Endothelial cell of umbilical vein (primary cell): ENCODE measurements at regions not wholly inside any gene's neighbourhood (a gene's known extent, or its start where the extent isn't known, plus 50 kb on each side); places are given as distances from the start of the nearest gene placed in this dataset.
A peak's percentile ranks its signal among the peaks of the same experiment; 100 is the strongest.

ENCODE experiments used
- BruUV-seq: library from RNA; stranded (reverse); fragments of 400-500 nt; replicated peaks from 2 replicates; lab custom pipeline; 2021; lab: Mats Ljungman, UMichigan
- CTCF ChIA-PET: fragments of 300-600, 350-600 bp; sonication (Branson Sonifier 250); formaldehyde crosslinking; loops from one replicate; lab custom pipeline; 2021; ENCODE audit warnings: antibody characterized with exemption, inconsistent platforms; lab: Charles Lee
- POLR2A ChIA-PET: fragments of 300-600, 350-600 bp; sonication (Branson Sonifier 250); formaldehyde crosslinking; loops from one replicate; lab custom pipeline; 2021; ENCODE audit warnings: antibody characterized with exemption, inconsistent platforms; lab: Charles Lee
- DNase-seq: peaks from one replicate; pipeline ENCODE4 v3.0.0-alpha.2; 2011; ENCODE audit warnings: low read depth, low spot score
- FAIRE-seq: peaks from 2 replicates; lab custom pipeline; 2011; peaks lifted over from hg19 to GRCh38; lab: Jason Lieb, UNC
- H2AFZ ChIP-seq: 2 replicates; pipeline ENCODE4 v1.6.0; 2012; ENCODE audit warnings: low read depth, low read length, control low read depth, inconsistent platforms
- H3K27ac ChIP-seq: 2 replicates; pipeline ENCODE4 v1.5.1; 2011; ENCODE audit warnings: low read depth, mild to moderate bottlenecking, control low read depth, low read length, moderate library complexity; ENCODE audit not compliant: insufficient read depth
- H3K27me3 ChIP-seq, 2 experiments: 2 replicates each; pipeline versions ENCODE4 v1.6.0 to v1.6.1; 2011; ENCODE audit warnings: low read length in 2 of 2, mixed read lengths in 1 of 2; ENCODE audit not compliant: control insufficient read depth in 2 of 2, insufficient read depth in 2 of 2
- H3K36me3 ChIP-seq, 2 experiments: 2 replicates in 1 of 2; 3 replicates in 1 of 2; pipeline ENCODE4 v1.5.1; 2011; ENCODE audit warnings: low read length in 2 of 2, mild to moderate bottlenecking in 1 of 2, moderate library complexity in 1 of 2; ENCODE audit not compliant: control insufficient read depth in 2 of 2, insufficient read depth in 2 of 2; ENCODE audit errors: extremely low read depth in 1 of 2
- H3K4me1 ChIP-seq: 3 replicates; pipeline ENCODE4 v1.5.1; 2011; ENCODE audit warnings: mild to moderate bottlenecking, low read length; ENCODE audit not compliant: control insufficient read depth, insufficient read depth; ENCODE audit errors: extremely low read depth
- H3K4me2 ChIP-seq: 2 replicates; pipeline ENCODE4 v1.6.1; 2011; ENCODE audit warnings: low read length, control low read depth, mixed read lengths; ENCODE audit not compliant: insufficient read depth
- H3K4me3 ChIP-seq, 3 experiments: fragments of 200-600 bp in 1 of 3; sonication (generic), shearing (Covaris generic) in 1 of 3; replicated peaks in 1 of 3; 2 replicates each; pipeline ENCODE4 v1.5.1; 2011 to 2016; ENCODE audit warnings: control low read depth in 3 of 3, low read length in 3 of 3, mild to moderate bottlenecking in 2 of 3, inconsistent platforms in 1 of 3, low read depth in 1 of 3, moderate library complexity in 1 of 3; ENCODE audit not compliant: insufficient read depth in 1 of 3
- H3K79me2 ChIP-seq: 2 replicates; pipeline ENCODE4 v1.6.0; 2012; ENCODE audit warnings: low read length, inconsistent platforms; ENCODE audit not compliant: control insufficient read depth, insufficient read depth
- H3K9ac ChIP-seq: replicated peaks from 2 replicates; pipeline ENCODE3; 2011; ENCODE audit warnings: low read length, control low read depth; ENCODE audit not compliant: insufficient read depth; ENCODE audit errors: extremely low read depth
- H3K9me1 ChIP-seq: replicated peaks from 3 replicates; pipeline ENCODE4 v1.6.0; 2011; ENCODE audit warnings: mild to moderate bottlenecking, low read length; ENCODE audit not compliant: control insufficient read depth, insufficient read depth; ENCODE audit errors: extremely low read depth
- H3K9me3 ChIP-seq: replicated peaks from 2 replicates; pipeline ENCODE4 v1.5.1; 2012; ENCODE audit warnings: low read length, inconsistent platforms; ENCODE audit not compliant: control insufficient read depth, insufficient read depth
- H4K20me1 ChIP-seq: replicated peaks from 2 replicates; pipeline ENCODE3; 2011; ENCODE audit warnings: mild to moderate bottlenecking, low read length; ENCODE audit not compliant: control insufficient read depth, insufficient read depth; ENCODE audit errors: extremely low read depth
- CTCF ChIP-seq, 2 donors: IDR thresholded peaks; 1 replicate in 1 of 2; 2 replicates in 1 of 2; pipeline ENCODE4 v1.5.1; 2011; ENCODE audit warnings: low read length in 2 of 2, mild to moderate bottlenecking in 2 of 2, moderate library complexity in 2 of 2, control low read depth in 1 of 2, inconsistent platforms in 1 of 2, low read depth in 1 of 2; ENCODE audit not compliant: insufficient read depth in 1 of 2; ENCODE audit errors: extremely low read depth in 1 of 2
- EZH2 ChIP-seq: IDR thresholded peaks from 2 replicates; pipeline ENCODE4 v1.6.1; 2012; ENCODE audit warnings: borderline replicate concordance, low read depth, mild to moderate bottlenecking, moderate library complexity, low read length, inconsistent platforms; ENCODE audit not compliant: severe bottlenecking
- FOS ChIP-seq: IDR thresholded peaks from 2 replicates; pipeline ENCODE4 v1.6.1; 2011; ENCODE audit warnings: mild to moderate bottlenecking, low read length, moderate library complexity, borderline replicate concordance; ENCODE audit not compliant: insufficient read depth
- GATA2 ChIP-seq: IDR thresholded peaks from 2 replicates; pipeline ENCODE4 v1.7.0; 2011; ENCODE audit warnings: low read depth, mild to moderate bottlenecking, moderate library complexity, mixed read lengths, low read length; ENCODE audit not compliant: insufficient read length, insufficient read depth
- JUN ChIP-seq: IDR thresholded peaks from 2 replicates; pipeline ENCODE4 v1.6.1; 2011; ENCODE audit warnings: borderline replicate concordance, low read depth; ENCODE audit not compliant: insufficient read length, insufficient read depth
- MAX ChIP-seq: IDR thresholded peaks from 2 replicates; pipeline ENCODE4 v1.6.1; 2011; ENCODE audit not compliant: insufficient read depth, insufficient read length
- MYC ChIP-seq: IDR thresholded peaks from one replicate; pipeline ENCODE4 v1.6.1; 2011; ENCODE audit warnings: mild to moderate bottlenecking, low read depth, low read length
- POLR2A ChIP-seq: IDR thresholded peaks from 2 replicates; pipeline ENCODE4 v1.6.1; 2012; ENCODE audit warnings: low read depth, mild to moderate bottlenecking, control low read depth, low read length
- POLR2AphosphoS5 ChIP-seq: IDR thresholded peaks from 2 replicates; pipeline ENCODE4 v1.6.1; 2012; ENCODE audit warnings: low read depth, mild to moderate bottlenecking, control low read depth, low read length, moderate library complexity; ENCODE audit not compliant: insufficient read depth
- dilution Hi-C: fragments of 300-500 bp; cut with MboI; formaldehyde crosslinking; loops from one replicate; pipeline ENCODE4 v1.15.0; 2019; ENCODE audit warnings: low sequenced_read_pairs; ENCODE audit not compliant: extremely low pct_ligation_motif_present
- intact Hi-C: fragments of 100-400 bp; cut with micrococcal nuclease; formaldehyde crosslinking; loops from one replicate; pipeline ENCODE4 v1.10.0; 2022

GRCh38 chr20:48308232-48308781 lies 519.5 kb downstream of the PREX1 start:
- Histone ChIP-seq H3K9ac (no peak overlapping the region), H3K4me1 (no peaks in the 10 kb centered on the region), H3K4me2 (no peak overlapping the region), H3K4me3 (no peak overlapping the region), H3K36me3 (no peaks in the 10 kb centered on the region), H3K9me3 (no peaks in the 10 kb centered on the region), H2AFZ (no peak overlapping the region), H4K20me1 (no peaks in the 10 kb centered on the region), H3K9me1 (no peaks in the 10 kb centered on the region), H3K27ac (no peak overlapping the region), H3K27me3 (peaks cover 13 to 18% of the 10 kb centered on the region in 2 experiments), H3K79me2 (no peaks in the 10 kb centered on the region)
- intact Hi-C loops (no loop called here), dilution Hi-C loops (no loop called here)
- CTCF ChIA-PET: no interaction called here
- BruUV-seq: no TSS peak
- POLR2A ChIA-PET: no interaction called here
- no peak for TF ChIP-seq EZH2
- no peak for TF ChIP-seq POLR2A
- TF ChIP-seq JUN: no peak
- TF ChIP-seq FOS: no peak
- no peak for TF ChIP-seq GATA2
- TF ChIP-seq CTCF (IDR thresholded peaks at IDR 0.05; ENCODE audit: extremely low read depth in 1 of 2, insufficient read depth in 1 of 2, low read depth in 1 of 2, low read length in 2 of 2): no peak
- TF ChIP-seq MAX: no peak
- no peak for TF ChIP-seq MYC
- TF ChIP-seq POLR2AphosphoS5: no peak
- DNase-seq (no peak), FAIRE-seq (peak; percentile 63)
